ENCODE measurements at regions not wholly inside any gene's neighbourhood (a gene's known extent, or its start where the extent isn't known, plus 50 kb on each side); places are given as distances from the start of the nearest gene placed in this dataset.

DNA sequence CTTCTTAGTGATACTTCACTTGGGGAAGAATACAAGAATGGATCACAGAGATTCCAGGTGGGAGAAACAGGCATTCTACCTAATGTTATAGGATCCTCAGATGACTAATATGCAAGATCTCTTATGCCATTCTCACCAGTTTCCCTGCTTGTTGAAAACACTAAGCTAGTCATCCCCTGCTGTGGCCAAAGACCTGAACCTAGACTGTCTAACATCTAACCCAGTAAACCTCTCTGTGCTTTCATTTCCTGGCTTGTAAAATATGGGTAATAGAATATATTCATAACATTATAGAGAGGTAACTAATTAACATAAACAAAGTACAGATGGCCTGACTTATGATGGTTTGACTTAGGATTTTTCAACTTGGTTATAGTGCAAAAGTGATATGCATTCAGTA is 776.3 kb downstream of the TUSC7 start:
- DNase-seq: no peak

DNA sequence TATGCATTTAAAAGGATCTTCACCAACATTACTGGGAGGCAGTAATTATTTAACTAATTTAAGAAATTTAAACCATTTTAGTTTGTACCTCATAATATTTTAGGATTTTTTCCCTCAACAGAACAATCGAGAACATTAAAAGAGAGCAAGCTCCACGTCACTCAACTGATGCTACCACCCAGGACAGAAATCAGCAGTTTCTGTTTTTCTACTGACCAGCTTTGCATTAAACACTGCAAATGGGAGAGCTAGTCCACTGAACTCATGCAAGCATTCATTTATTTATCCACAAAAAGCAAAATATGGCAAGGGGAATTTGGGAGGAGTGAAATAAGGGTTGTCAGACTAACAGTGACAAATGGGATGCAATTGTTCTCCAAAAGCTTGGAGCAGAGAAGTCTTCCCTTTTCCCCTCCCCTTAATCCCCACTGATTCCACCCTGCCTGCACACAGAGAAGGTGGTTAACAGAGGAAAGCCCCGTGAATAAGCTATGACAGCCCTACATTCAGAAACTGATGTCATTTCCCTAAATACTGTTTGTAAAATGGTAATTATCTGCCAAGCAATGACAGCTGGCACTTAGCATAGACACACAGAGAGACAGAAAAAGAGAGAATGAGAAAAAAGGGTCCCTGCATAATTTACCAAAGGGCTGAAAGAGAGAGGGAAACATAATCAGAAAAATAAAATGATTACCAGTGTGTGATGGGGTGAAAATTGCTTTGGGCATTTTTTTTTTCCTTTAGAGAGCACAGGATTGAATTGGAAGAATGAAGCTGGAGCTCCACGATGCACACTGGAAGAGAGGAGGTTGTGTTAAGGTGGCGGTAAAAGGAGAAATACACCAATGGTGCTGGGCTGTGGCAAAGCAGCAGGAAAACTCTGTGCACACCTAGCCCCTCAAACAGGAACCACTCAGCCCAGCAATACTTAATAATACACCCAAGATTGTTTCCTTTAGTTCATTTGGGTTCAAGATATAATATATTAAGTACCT is 777.4 kb downstream of the TUSC7 start:
- no peak for DNase-seq

DNA sequence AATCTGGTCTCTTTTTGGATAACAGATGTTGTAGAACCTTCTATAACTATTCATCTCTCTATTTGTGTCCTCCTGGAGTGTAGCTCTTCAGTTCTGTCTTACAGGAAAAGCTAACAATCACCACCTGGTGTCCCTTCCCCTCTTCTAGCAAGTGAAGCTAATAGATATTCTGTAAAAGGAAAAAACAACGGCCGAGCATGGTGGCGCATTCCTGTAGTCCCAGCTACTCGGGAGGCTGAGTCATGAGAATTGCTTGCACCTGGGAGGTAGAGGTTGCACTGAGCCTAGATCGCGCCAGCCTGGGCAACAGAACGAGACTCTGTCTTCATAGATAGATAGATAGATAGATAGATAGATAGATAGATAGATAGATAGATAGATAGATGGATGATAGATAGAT is 779.4 kb downstream of the TUSC7 start:
- DNase-seq: no peak

DNA sequence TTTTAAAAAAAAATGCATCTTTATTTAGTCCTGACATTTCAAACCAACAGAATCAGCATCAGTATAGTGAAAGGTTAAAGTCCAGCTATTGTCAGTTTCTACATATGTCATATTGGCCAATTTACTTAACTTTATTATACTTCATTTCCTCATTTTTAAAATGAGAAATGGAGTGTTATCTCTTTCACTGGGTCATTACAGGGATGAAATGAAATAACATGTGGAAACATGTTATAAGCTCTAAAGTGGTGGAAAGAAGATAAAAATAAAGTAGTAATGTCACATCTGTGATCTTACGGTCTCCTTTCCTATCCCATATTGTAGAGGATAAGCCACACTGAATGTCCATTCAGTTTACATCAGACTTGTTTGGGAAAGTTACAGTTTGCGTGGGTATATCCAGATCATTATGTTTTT is 780.1 kb downstream of the TUSC7 start:
- no peak for DNase-seq

DNA sequence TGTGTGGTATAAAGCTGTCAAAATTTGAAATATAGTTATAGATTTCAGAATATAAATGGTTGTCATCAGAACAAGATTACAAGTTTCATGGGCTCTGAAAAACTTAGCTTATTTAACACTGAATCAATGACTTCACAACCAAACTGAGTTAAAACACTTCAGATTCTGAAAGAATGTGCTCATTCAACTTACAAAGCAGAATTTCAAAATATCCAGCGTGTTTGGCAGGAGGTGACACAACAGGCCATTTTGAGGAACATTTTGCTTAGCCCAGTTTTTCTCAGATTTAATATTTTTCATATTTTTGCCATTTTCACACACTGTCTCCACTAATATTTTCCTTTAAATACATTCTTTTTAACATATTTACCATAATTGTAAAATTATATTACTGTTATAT is 781.1 kb downstream of the TUSC7 start:
- DNase-seq: no peak

DNA sequence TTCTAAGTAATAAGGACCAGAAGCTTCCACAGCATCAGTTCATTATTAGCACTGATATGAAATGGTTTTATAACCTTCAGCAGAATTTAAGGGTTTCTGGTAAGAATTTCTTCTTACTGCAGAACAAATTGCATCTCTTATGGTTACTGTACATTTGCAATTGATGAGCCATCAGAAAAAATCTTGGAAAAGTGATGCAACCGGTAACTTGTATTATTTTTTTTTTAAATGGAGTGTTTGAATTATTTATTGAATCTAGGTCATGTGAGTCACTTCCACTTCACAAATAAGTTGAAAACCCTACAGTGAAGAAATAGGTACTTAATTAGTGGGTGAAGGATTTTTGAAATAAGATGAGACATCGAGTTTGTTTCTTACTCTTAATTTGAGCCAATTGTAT is 786.0 kb downstream of the TUSC7 start:
- DNase-seq: no peak

DNA sequence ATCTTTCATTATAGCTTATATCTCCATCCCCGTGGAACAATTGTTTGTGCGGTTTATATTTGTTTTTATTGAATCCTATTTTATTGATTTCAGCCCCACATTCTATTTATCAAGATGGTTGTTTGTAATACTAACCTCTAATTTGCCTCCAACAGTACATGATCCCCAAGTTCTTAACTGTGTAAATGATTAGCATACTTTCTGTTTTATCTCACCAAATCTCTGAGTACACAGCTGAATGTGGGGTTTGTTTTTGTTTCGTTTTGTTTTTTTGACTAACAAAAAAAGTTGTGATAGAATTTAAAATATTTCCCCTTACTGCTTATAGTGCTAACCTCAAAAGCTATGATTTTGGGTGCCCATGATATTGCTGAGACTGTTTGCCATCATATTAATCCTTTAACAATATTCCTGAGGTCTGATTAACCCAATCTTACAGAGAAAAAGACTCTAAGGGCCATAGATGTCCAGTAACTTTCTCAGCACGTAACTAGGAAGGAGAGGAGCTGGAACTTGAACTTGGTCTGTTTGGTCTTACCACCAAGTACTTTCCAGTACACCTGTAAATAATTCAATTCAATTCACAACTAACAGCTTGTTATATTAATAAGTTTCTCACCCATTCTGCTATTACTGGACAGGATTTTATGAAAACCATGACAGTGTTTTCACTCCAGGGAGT is 789.8 kb downstream of the TUSC7 start:
- no peak for DNase-seq

DNA sequence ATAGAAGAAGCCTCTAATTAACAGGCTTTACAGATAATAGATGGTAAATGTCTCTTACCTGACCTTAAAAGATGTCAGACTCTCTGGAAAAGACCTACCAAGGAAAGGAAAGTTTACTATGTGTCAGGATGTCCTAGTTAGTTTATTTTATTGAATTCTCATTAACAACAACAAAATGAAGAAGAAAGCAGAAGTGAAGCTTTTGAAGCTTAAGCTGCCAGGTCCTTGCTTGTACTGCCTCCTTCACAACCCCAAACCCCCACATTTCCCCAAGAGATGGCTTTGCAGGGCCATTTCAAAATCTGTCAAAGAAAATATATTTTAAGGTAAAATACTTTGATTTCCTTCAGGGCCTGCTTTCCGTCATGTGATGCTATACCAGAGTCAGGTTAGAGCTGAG is 798.4 kb downstream of the TUSC7 start:
- no peak for DNase-seq

DNA sequence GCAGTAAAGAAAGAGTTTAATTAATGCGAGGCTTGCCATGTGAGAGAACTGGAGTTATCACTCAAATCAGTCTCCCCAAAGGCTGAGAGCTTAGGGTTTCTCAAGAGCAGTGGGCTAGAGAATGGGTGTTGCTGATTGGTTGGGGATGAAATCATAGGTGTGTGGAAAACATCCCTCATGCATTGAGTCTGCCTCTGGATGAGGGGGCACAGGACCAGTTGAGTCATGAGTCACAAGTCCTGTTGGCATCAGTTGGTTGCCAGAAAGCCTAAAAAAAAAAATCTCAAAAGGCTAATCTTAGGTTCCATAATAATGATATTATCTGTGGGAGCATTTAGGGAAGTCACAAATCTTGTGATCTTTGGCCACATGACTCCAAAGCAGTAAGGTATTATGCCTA is 800.3 kb downstream of the TUSC7 start:
- DNase-seq: no peak

DNA sequence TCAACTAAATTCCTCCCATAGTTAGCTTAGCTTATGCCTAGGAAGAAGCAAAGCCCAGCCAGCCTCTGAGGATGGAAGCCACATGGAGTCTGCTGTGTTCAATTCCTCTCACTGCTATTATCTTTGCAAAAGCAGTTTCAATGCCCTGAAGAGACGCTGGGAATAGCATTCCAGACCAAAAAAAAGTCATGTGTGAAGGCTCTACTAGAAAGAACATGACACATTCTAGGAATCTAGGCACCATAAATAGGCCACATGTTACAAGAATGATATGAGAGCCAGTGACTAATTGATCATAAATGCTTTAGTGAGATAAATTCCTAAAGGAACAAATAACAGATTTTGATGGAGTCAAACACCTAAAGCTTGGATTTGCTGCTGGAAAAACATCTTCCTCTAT is 800.8 kb downstream of the TUSC7 start:
- no peak for DNase-seq

DNA sequence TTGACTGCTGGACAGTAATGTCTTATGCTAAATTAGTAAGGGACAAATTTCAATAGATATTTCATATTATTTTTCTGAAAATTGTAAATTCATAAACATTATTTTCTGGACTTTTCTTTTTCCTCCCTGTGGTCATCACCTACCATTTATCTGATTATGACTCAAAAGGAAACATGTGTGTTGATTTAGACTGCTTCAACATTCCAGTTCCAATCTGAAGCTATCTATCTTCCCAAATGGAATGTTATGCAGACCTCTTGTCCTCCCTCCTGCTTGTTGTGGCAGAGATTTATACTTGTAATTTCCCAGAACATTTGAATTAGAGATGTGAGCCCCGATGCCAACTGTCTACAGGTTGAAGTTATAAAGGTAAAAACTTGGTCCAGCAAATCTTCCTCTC is 803.4 kb downstream of the TUSC7 start:
- no peak for DNase-seq

DNA sequence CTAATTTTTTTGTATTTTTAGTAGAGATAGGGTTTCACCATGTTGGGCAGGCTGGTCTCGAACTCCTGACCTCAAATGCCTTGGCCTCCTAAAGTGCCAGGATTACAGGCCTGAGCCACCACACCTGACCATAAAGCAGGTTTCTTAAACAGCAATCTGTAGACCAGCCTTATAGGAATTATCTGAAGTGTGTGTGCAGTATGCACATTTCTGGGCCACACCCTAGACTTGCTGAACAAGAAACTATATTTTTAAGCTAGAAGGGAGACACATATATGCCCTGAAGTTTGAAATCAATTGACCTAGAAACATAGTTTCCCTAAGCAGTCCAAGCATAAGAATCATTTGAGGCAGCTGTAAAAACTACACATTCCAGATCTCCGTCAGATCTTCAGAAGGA is 805.7 kb downstream of the TUSC7 start:
- no peak for DNase-seq

DNA sequence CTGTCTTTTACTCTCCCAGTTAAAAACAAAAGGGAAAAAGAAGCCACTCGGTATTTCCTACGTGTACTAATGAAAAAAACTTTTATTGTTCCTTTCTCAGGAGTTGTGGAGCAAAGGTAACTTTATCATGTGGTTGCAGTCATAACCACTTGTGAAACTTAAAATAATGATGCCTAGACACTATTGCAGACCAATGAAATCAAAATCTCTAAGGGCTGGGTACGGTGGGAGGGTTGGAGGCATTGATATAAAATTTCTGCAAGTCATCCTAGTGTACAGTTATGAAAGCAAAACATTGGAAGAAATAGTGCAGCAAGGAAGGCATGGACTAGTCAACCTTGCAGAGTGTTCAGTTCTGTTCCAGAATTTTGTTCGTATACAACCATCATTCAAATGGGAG is 808.8 kb downstream of the TUSC7 start:
- no peak for DNase-seq

DNA sequence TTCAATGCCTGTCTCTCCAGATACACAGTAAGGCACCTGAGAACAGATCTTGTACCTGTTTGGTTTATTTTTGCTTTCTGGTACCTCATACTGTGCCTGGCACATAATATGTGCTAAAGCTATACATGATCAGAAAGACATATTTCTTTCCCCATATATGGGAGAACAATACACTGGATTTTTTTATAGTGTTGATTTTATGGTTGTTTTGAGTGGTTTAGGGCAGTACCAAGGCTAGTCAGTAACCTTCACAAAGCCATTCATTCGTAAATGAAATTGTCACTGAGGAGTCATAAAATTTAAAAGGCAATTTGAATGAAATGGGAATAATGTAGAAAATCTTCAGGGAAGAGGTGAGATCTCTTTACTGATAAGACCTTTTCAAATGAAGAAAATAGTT is 810.2 kb downstream of the TUSC7 start:
- DNase-seq: no peak

DNA sequence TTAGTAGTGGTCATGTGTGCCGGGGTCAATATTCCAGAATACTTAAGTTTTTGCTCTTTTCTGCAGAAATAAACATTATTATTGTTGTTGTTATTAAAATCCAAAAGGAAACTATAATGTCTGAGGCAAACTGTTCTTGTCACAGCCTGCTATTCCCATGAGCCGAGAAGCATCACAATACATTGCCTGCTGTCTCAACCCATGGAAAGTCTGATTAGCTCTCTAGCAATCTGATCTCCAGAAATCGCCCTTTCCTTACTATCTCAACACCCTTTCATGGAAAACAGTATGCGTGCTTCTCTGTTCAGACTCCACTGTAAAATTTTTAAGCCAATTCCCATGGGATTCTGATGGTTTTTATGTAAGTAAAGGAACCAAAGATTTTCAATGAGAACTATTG is 811.0 kb downstream of the TUSC7 start:
- no peak for DNase-seq

DNA sequence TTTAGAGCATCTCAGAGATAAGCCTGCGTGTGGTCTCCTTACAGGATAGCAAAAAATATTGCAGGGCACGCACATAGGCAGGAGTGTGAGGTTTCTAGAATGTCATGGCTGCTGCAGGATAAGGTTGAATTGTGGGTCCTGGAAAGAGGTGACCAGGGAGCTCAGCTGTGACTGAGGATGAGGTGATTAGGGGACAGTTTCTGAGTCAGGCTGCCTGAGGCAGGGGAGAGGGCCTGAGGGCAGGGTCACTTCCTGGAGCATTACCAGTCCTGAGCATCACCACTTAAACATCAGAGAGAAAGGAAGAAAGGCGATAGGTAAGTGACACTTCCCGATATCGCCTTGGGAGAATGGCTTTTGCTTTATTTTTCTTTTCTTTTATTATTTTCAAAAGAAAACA is 813.8 kb downstream of the TUSC7 start:
- no peak for DNase-seq

DNA sequence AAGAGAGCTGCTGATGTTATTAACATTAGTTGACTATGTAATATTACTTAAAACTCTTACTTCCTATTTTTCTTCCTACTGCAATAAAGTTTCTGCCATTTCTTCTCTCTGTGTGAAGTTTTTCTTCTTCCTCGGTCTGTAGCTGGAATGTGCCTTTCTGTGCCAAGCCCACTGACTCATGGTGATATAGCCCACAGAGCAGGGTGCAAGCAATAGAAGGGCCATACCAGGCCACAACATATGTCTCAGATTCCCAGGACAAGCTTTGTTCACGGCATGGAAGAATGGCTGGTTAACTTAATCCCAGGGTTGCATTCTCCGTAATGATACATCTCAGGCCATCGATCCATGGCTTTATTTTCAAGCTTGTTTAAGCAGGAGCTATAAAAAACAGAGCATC is 815.3 kb downstream of the TUSC7 start:
- no peak for DNase-seq

DNA sequence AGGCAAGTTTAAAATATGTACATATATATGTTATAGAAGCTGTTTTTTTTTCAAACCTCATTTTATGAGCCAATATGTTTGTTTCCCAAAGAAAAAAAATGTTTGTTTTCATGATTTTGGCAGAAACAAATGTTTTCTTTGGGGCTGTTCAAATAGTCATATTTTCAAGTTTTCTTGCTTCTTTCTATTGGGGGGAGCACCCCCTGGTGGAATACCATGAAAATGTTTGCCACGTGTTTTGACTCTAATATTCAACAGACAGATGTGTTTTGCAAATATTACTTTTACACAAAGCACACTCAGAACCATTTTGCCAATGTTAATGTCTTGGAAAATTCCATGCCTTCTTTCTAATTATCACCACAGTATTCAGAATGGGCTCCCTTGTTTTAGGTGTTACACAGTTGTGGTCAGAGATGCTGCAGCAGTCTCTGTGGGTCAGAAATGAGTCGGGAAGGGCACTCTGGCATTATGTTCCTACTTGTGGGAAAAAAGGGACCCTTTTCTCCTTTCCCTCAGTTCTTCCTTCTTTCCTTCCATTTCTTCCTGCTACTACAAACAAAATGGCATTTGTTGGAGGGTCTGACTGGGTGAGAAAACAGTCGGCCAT is 817.0 kb downstream of the TUSC7 start:
- DNase-seq: no peak

DNA sequence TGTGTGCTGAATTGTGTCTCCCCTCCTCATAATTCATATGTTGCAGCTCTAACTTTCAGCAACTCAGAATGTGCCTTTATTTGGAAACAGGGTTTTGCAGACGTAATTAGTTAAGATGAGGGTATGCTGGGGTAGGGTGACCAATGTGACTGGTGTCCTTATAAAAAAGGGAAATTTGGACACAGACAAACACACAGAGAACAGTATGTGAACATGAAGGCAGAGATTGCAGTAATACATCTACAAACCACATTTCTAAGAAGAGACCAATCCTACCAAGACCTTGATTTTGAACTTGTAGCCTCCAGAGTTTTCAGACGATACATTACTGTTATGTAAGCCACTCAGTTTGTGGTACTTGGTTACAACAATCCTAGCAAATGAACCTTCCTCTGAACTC is 817.8 kb downstream of the TUSC7 start:
- DNase-seq: no peak

DNA sequence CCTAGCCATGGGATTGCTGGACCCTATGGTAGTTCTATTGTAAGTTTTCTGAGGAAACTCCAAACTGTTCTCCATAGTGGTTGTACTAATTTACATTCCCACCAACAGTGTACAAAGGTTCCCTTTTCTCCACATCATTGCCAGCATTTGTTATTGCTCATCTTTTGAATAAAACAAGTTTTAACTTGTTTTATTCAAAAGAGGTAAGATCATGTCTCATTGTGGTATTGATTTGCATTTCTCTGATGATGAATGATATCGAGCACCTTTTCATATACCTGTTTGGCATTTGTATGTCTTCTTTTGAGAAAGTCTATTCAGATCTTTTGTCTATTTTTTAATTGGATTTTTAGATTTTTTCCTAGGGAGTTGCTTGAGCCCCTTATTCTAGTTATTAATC is 819.1 kb downstream of the TUSC7 start:
- DNase-seq: no peak

DNA sequence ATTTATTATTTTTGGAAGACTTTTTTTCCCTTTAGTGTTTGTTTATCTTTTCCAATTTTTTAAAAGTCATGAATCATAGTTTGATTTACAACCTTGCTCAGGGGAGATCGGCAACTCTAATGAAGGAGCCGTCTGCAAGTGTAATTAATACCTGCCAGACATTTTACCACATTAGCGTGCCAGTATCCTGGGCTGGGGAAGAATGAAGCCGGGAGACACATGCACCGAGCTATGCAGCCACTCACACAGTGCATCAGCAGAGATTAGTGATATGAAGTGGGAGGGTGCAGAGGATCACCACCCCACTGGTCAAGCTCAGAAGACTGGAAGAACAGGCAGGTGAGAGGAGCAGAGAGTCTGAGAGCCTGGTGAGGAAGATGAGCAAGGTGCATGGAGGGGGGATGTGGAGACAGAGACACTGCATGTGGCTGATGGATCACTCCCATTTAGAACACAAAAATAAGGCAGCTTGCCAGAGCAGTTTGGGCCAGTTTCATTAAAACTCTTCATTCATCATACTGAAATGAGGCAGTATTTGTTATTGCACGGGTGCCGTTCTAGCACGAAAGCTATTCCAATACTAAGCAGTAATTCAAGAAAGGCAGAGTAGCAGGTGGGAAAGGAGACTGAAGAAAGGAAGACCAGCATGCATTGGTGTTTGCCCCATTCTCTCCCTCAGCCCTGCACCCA is 821.6 kb downstream of the TUSC7 start:
- no peak for DNase-seq

DNA sequence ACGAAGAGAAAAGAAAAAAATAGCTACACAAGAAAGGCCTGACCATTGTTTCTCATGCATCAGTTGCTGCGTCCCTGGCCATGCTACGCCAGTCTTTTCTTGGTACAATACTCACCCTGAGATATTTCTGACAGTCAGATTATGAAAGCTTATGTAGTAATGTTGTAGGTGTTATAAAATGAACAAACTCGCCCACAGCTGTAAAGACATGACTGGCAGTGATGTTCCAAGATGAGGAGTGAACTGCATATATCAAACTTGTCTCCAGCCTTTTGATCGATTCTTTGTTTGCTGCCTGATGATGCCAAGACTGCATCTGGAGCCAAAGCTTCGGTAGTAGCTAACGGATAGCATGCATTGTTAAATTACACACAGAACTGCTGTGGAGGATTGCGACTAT is 822.7 kb downstream of the TUSC7 start:
- DNase-seq: no peak

DNA sequence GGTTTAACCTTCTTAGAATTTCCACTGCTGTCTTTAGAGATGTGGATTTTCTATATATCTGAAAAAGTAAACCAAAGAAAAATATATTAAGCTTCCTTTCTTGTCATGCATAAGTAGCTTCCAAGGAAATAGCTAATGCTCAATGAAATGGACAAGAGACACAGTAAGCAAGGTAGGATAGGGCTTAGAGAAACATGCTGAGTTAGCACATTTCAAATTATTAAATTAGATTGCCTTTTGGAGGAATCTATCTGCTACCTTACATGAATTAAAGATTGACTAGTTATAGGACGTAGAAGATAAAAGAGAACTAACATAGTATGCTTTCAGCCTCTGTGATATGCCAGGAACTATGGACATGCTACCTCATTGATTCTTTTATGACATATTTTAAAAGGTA is 824.6 kb downstream of the TUSC7 start:
- DNase-seq: no peak

All from T-helper 1 cell (primary cell).